ENCODE measurements at regions not wholly inside any gene's neighbourhood (a gene's known extent, or its start where the extent isn't known, plus 50 kb on each side); places are given as distances from the start of the nearest gene placed in this dataset.

- Histone ChIP-seq H3K4me3 (no peak overlapping the region), H3K27ac (no peak overlapping the region), H3K9me3 (no peaks in the 10 kb centered on the region), H3K4me1 (no peaks in the 10 kb centered on the region), H3K27me3 (no peaks in the 10 kb centered on the region), H3K36me3 (no peaks in the 10 kb centered on the region)
- DNase-seq (ENCODE audit: low spot score in 2 of 2): no peak
- no peak for TF ChIP-seq CTCF (IDR thresholded peaks at IDR 0.05)
- intact Hi-C loops (cut with DNase I): no loop called here
Measured at GRCh38 chr3:135781026-135781815, 184.3 kb upstream of the PPP2R3A start.

GRCh38 chr3:135784557-135784956 is 181.0 kb upstream of the PPP2R3A start:
- H3K4me3 ChIP-seq: no peak overlapping the region
- H3K27me3 ChIP-seq: no peaks in the 10 kb centered on the region
- H3K9me3 ChIP-seq: no peaks in the 10 kb centered on the region
- no peak for DNase-seq (ENCODE audit: low spot score in 2 of 2)
- no peak overlapping the region for H3K27ac ChIP-seq
- no peak for TF ChIP-seq CTCF (IDR thresholded peaks at IDR 0.05)
- H3K36me3 ChIP-seq: no peaks in the 10 kb centered on the region
- intact Hi-C loops (cut with DNase I): no loop called here
- no peaks in the 10 kb centered on the region for H3K4me1 ChIP-seq

GRCh38 chr3:135788146-135788545 is 177.4 kb upstream of the PPP2R3A start:
- H3K27ac ChIP-seq: no peak overlapping the region
- no peak for DNase-seq (ENCODE audit: low spot score in 2 of 2)
- H3K27me3 ChIP-seq: no peaks in the 10 kb centered on the region
- H3K9me3 ChIP-seq: no peaks in the 10 kb centered on the region
- intact Hi-C loops (cut with DNase I): no loop called here
- no peak for TF ChIP-seq CTCF (IDR thresholded peaks at IDR 0.05)
- H3K4me1 ChIP-seq: no peaks in the 10 kb centered on the region
- no peaks in the 10 kb centered on the region for H3K36me3 ChIP-seq
- no peak overlapping the region for H3K4me3 ChIP-seq

- Histone ChIP-seq H3K4me1 (no peaks in the 10 kb centered on the region), H3K27me3 (no peaks in the 10 kb centered on the region), H3K36me3 (no peaks in the 10 kb centered on the region), H3K9me3 (no peaks in the 10 kb centered on the region), H3K4me3 (no peak overlapping the region), H3K27ac (no peak overlapping the region)
- intact Hi-C loops (cut with DNase I): no loop called here
- no peak for TF ChIP-seq CTCF (IDR thresholded peaks at IDR 0.05)
- no peak for DNase-seq (ENCODE audit: low spot score in 2 of 2)
Measured at GRCh38 chr3:135788978-135789377, 176.6 kb upstream of the PPP2R3A start.

GRCh38 chr3:135792174-135792573 is 173.4 kb upstream of the PPP2R3A start:
- DNase-seq (ENCODE audit: low spot score in 2 of 2): no peak
- no peak for TF ChIP-seq CTCF (IDR thresholded peaks at IDR 0.05)
- Histone ChIP-seq H3K27ac (no peak overlapping the region), H3K4me1 (no peaks in the 10 kb centered on the region), H3K9me3 (no peaks in the 10 kb centered on the region), H3K4me3 (no peak overlapping the region), H3K36me3 (no peaks in the 10 kb centered on the region), H3K27me3 (no peaks in the 10 kb centered on the region)
- intact Hi-C loops (cut with DNase I): no loop called here

Measured in ascending aorta (tissue), 2 donors.